MM.1S (cell line): ENCODE measurements at regions not wholly inside any gene's neighbourhood (a gene's known extent, or its start where the extent isn't known, plus 50 kb on each side); places are given as distances from the start of the nearest gene placed in this dataset.

ENCODE experiments used
- DNase-seq: peaks from one replicate; pipeline ENCODE4 v3.0.0-alpha.2; 2015
- H2AFZ ChIP-seq: fragments of 300-600 bp; sonication (generic); 2 replicates; pipeline ENCODE4 v1.6.0; 2016; ENCODE audit warnings: antibody characterized with exemption, low read length
- H3F3A ChIP-seq: fragments of 300-600 bp; sonication (generic); 2 replicates; pipeline ENCODE4 v1.6.1; 2016; ENCODE audit warnings: mild to moderate bottlenecking, antibody characterized with exemption, low read length, moderate library complexity, mixed read lengths; ENCODE audit not compliant: insufficient read depth
- H3K27ac ChIP-seq: fragments of 300-600 bp; sonication (generic); 2 replicates; pipeline ENCODE4 v1.5.1; 2016; ENCODE audit warnings: mild to moderate bottlenecking, low read length
- H3K27me3 ChIP-seq: fragments of 300-600 bp; sonication (generic); replicated peaks from 2 replicates; pipeline ENCODE4 v1.6.0; 2016; ENCODE audit warnings: low read length; ENCODE audit not compliant: insufficient read depth
- H3K36me3 ChIP-seq: fragments of 300-600 bp; sonication (generic); replicated peaks from 2 replicates; pipeline ENCODE4 v1.6.1; 2016; ENCODE audit warnings: mild to moderate bottlenecking, low read length, mixed read lengths; ENCODE audit not compliant: insufficient read depth
- H3K4me1 ChIP-seq: fragments of 300-600 bp; sonication (generic); 2 replicates; pipeline ENCODE4 v1.6.1; 2016; ENCODE audit warnings: low read length, mixed read lengths
- H3K4me2 ChIP-seq: fragments of 300-600 bp; sonication (generic); 2 replicates; pipeline ENCODE4 v1.6.0; 2016; ENCODE audit warnings: low read depth, low read length
- H3K4me3 ChIP-seq: fragments of 300-600 bp; sonication (generic); 2 replicates; pipeline ENCODE4 v1.5.1; 2016; ENCODE audit warnings: low read length, mixed read lengths
- H3K79me2 ChIP-seq: fragments of 300-600 bp; sonication (generic); 2 replicates; pipeline ENCODE4 v1.6.1; 2016; ENCODE audit warnings: mixed run types, low read length, mixed read lengths
- H3K9ac ChIP-seq: fragments of 300-600 bp; sonication (generic); 2 replicates; pipeline ENCODE4 v1.6.1; 2016; ENCODE audit warnings: low read length, mixed read lengths
- H3K9me2 ChIP-seq: fragments of 300-600 bp; sonication (generic); replicated peaks from 2 replicates; pipeline ENCODE4 v1.6.1; 2016; ENCODE audit warnings: mild to moderate bottlenecking, low read length, mixed read lengths; ENCODE audit not compliant: insufficient read depth
- H3K9me3 ChIP-seq: fragments of 300-600 bp; sonication (generic); replicated peaks from 2 replicates; pipeline ENCODE4 v1.6.1; 2016; ENCODE audit warnings: mild to moderate bottlenecking, low read length, mixed read lengths; ENCODE audit not compliant: insufficient read depth
- H4K20me1 ChIP-seq: fragments of 300-600 bp; sonication (generic); 2 replicates; pipeline ENCODE4 v1.6.1; 2016; ENCODE audit warnings: mild to moderate bottlenecking, low read length, moderate library complexity, mixed read lengths; ENCODE audit not compliant: insufficient read depth
- CTCF ChIP-seq: fragments of 300-600 bp; sonication (generic); IDR thresholded peaks from 2 replicates; pipeline ENCODE4 v1.5.1; 2016; ENCODE audit warnings: antibody characterized with exemption, low read length, mixed read lengths
- EZH2 ChIP-seq: fragments of 300-600 bp; sonication (generic); optimal IDR thresholded peaks from 2 replicates; pipeline ENCODE3; 2017; ENCODE audit warnings: low read depth, mild to moderate bottlenecking, antibody characterized with exemption, low read length, mixed read lengths
- EZH2phosphoT487 ChIP-seq: fragments of 300-600 bp; sonication (generic); IDR thresholded peaks from 2 replicates; pipeline ENCODE4 v1.6.1; 2018; ENCODE audit warnings: antibody characterized with exemption, low read length

DNA sequence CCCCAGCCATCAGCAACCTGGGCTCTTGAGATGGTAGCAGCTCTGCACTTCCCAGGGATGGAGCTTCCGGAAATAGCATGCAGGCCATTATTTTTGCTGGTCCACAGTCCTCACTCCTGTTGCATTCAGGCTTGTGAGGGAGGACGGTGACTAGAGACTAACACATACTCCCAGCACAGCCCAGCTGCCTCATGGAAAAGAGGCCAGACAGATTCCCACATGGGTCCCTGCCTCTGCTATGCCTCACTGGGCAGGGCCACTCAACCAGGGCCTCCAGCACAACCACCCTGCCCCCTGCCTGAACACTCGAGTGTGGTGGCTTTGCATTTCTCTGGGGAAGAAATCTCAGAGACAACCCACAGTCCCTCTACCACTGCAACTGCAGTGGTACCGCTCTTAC lies 1195.1 kb downstream of the PCDH18 start:
- Histone ChIP-seq H3K9ac (no peak overlapping the region), H3K4me1 (no peaks in the 10 kb centered on the region), H3K27ac (no peak overlapping the region), H4K20me1 (no peaks in the 10 kb centered on the region), H2AFZ (no peak overlapping the region), H3K4me2 (no peak overlapping the region), H3K9me3 (no peaks in the 10 kb centered on the region), H3F3A (no peaks in the 10 kb centered on the region), H3K36me3 (no peaks in the 10 kb centered on the region), H3K79me2 (no peaks in the 10 kb centered on the region), H3K27me3 (no peaks in the 10 kb centered on the region), H3K9me2 (no peaks in the 10 kb centered on the region), H3K4me3 (no peak overlapping the region)
- TF ChIP-seq EZH2 (no peak), CTCF (no peak), EZH2phosphoT487 (no peak)
- DNase-seq = no peak

- TF ChIP-seq CTCF (no peak), EZH2phosphoT487 (no peak), EZH2 (no peak)
- Histone ChIP-seq H4K20me1 (no peaks in the 10 kb centered on the region), H3K79me2 (no peaks in the 10 kb centered on the region), H3K4me1 (no peaks in the 10 kb centered on the region), H2AFZ (no peak overlapping the region), H3K36me3 (no peaks in the 10 kb centered on the region), H3K9ac (no peak overlapping the region), H3K4me2 (no peak overlapping the region), H3K9me3 (no peaks in the 10 kb centered on the region), H3F3A (no peaks in the 10 kb centered on the region), H3K27me3 (no peaks in the 10 kb centered on the region), H3K27ac (no peak overlapping the region), H3K9me2 (no peaks in the 10 kb centered on the region), H3K4me3 (no peak overlapping the region)
- no peak for DNase-seq
Measured at GRCh38 chr4:136336479-136336878, 1195.8 kb downstream of the PCDH18 start.

DNA sequence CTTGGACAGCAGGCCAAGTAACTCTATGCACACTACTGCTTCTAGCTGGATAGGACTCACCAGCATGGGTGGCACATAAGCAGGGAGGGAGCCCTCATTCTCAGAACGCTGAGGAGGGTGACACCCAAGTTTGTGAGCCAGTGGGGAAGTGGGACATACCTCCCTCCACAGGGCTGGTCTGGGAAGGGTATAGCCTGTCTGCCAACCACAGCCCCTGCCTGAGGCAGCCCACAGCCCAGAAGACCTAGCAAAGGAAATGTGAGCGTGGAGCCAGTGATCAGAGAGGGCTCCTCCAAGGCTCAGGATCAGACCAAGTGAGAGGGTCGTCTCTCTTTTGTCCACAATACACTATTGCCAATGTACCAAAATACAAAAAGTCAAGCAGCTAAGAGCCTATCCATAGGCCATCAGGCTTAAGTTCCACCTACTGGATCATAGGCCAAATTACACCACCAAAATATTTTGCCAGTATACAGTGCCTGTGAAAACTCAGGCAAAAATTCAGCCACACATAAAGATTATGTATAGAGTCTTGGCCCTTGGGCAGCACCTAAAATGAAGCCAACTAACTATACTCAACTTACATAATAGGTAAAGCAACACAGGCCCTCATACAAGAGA lies 1203.1 kb downstream of the PCDH18 start:
- Histone ChIP-seq H3K9me3 (no peaks in the 10 kb centered on the region), H2AFZ (no peak overlapping the region), H3F3A (no peaks in the 10 kb centered on the region), H3K9ac (no peak overlapping the region), H4K20me1 (no peaks in the 10 kb centered on the region), H3K79me2 (no peaks in the 10 kb centered on the region), H3K4me1 (no peaks in the 10 kb centered on the region), H3K4me2 (no peak overlapping the region), H3K27ac (no peak overlapping the region), H3K36me3 (no peaks in the 10 kb centered on the region), H3K4me3 (no peak overlapping the region), H3K9me2 (no peaks in the 10 kb centered on the region), H3K27me3 (no peaks in the 10 kb centered on the region)
- no peak for DNase-seq
- TF ChIP-seq EZH2phosphoT487 = no peak
- TF ChIP-seq CTCF = no peak
- no peak for TF ChIP-seq EZH2
